Heart right ventricle (tissue), 16 donors: ENCODE measurements at regions not wholly inside any gene's neighbourhood (a gene's known extent, or its start where the extent isn't known, plus 50 kb on each side); places are given as distances from the start of the nearest gene placed in this dataset.

Experiments
- ATAC-seq, 8 donors: fragments of 200-7000 bp; cut with Tn5 transposase; one replicate each; pipeline ENCODE4 v1.9.1; 2020; ENCODE audit warnings: mild to moderate bottlenecking in 8 of 8, moderate library complexity in 8 of 8, moderate number of reproducible peaks in 1 of 8
- DNase-seq, 2 donors: peaks; one replicate each; pipeline ENCODE4 v3.0.0-alpha.2; 2020
- H3K27ac ChIP-seq, 10 donors: fragments of 200-600 bp; sonication (generic) in 2 of 10; one replicate each; pipeline versions ENCODE4 v1.5.0 to v1.8.0; 2020 to 2022; ENCODE audit warnings: mild to moderate bottlenecking in 3 of 10
- H3K27me3 ChIP-seq, 7 donors: fragments of 200-600 bp; one replicate each; pipeline ENCODE4 v1.8.0; 2021 to 2022; ENCODE audit warnings: mild to moderate bottlenecking in 2 of 7
- H3K36me3 ChIP-seq, 9 donors: fragments of 200-600 bp; sonication (generic) in 1 of 9; one replicate each; pipeline versions ENCODE4 v1.5.0 to v1.8.0; 2020 to 2022; ENCODE audit warnings: mild to moderate bottlenecking in 2 of 9
- H3K4me1 ChIP-seq, 9 donors: fragments of 200-600 bp; sonication (generic) in 1 of 9; one replicate each; pipeline versions ENCODE4 v1.5.0 to v1.8.0; 2020 to 2022; ENCODE audit warnings: mild to moderate bottlenecking in 4 of 9
- H3K4me3 ChIP-seq, 10 donors: fragments of 200-600 bp; sonication (generic) in 2 of 10; one replicate each; pipeline versions ENCODE4 v1.5.0 to v1.8.0; 2020 to 2022; ENCODE audit warnings: mild to moderate bottlenecking in 7 of 10, moderate library complexity in 2 of 10
- H3K9me3 ChIP-seq, 11 donors: fragments of 200-600 bp in 10 of 11; sonication (generic) in 2 of 11; one replicate each; pipeline versions ENCODE4 v1.5.0 to v1.8.0; 2013 to 2022; ENCODE audit warnings: mild to moderate bottlenecking in 2 of 11, control low read depth in 1 of 11, moderate library complexity in 1 of 11
- CTCF ChIP-seq, 9 donors: fragments of 200-600 bp; sonication (generic) in 2 of 9; IDR thresholded peaks; one replicate each; pipeline versions ENCODE4 v1.5.0 to v1.8.0; 2021 to 2022; ENCODE audit warnings: antibody characterized with exemption in 9 of 9, mild to moderate bottlenecking in 5 of 9, moderate library complexity in 1 of 9
- WGBS, 2 donors: extraction: QIAGEN DNeasy Blood & Tissue Kit; methylation state at CpG; one replicate each; pipeline ENCODE4 v1.1.7; 2013; ENCODE audit warnings: inconsistent platforms in 1 of 2; 5-methylcytosine and 5-hydroxymethylcytosine counted together
- intact Hi-C, 10 donors: fragments of 100-400 bp; cut with DNase I; formaldehyde crosslinking; loops; one replicate each; pipeline versions ENCODE4 v1.11.1 to v1.14.2; 2022
- donor health status: Arrhythmogenic right ventricular cardiomyopathy.
- donor health status: ischemic (EF 13 %, LVEDD 7.1; RV severe dilation, severe dysfunction).
- donor health status: healthy with polysubstance abuse.
- donor health status: DM: no; HTN: yes; CAD: no.
- donor health status: DM: no; HTN: no; CAD: no.
- donor health status: ischemic (EF 25% LVEDD 6.9; RV normal size, moderate dysfunction).
- donor health status: ischemic (EF 25% LVEDD 5.7; RV mildly dilated, moderate dysfunction).
- donor health status: healthy.
- donor health status: DM: yes; HTN: yes; CAD: no.
- donor health status: Ischemic cardiomyopathy.
- donor health status: ischemic (EF 35%, LVEDD 5.7; RV mildly dilated, moderate dysfunction).
- donor health status: nonischemic (EF 11% LVEDD 7.7; RV severe dilation, severe dysfunction).
- donor health status: DM: yes; HTN: yes; CAD: no.
- donor health status: PGD.
- donor health status: ischemic (EF 29% LVEDD 5.4; RV normal size, mild dysfunction).
- donor health status: nonischemic (EF 23%, LVEDD 6.1; RV moderate dilation, normal function).

DNA sequence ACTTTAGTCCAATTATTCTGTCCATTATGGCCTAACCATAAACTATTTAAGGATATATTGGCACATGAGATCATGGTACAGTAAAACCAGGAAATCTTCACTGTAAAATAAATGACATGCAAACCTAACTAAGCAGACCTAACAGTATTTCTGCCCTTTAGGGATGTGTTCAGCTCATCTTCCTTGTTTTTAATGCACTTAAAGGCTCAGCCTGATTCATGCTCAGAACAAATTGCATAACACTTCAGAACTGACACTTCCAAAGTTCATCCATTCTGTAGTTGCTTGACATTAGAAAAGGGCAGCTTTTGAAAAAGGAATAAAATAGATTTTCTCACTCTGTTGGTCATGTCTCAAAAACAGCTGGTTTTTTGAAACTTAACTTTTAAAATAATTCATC lies 708.5 kb downstream of the C12orf50 start:
- TF ChIP-seq CTCF (IDR thresholded peaks at IDR 0.05): no peak
- intact Hi-C loops: no loop called here
- Histone ChIP-seq H3K27me3 (no peaks in the 10 kb centered on the region), H3K4me3 (no peak overlapping the region), H3K27ac (no peak overlapping the region), H3K4me1 (peaks cover 0 to 16% (median 3%) of the 10 kb centered on the region in 9 donors), H3K36me3 (no peaks in the 10 kb centered on the region), H3K9me3 (no peaks in the 10 kb centered on the region)
- DNase-seq: no peak
- no peak for ATAC-seq

DNA sequence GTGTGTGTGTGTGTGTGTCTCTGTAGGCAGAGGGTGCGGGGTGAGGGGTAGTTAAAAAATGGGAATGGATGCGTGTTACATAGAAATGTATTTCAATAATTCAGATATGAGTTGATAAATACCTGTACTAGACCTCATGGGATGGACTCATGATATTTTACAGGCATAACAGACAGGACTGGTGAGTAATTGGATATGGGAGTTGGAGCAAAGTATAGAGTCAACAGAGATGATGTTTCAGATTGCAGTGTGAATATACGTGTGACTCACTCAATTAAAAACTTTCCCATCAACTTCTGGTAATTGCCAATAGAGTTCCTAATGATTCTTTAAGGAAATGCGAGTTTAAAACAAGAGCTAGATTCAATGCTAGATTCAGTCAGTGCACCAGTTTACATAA lies 711.9 kb downstream of the C12orf50 start:
- no peak overlapping the region for H3K4me3 ChIP-seq
- H3K9me3 ChIP-seq: no peaks in the 10 kb centered on the region
- no peak overlapping the region for H3K27ac ChIP-seq
- no peaks in the 10 kb centered on the region for H3K27me3 ChIP-seq
- H3K36me3 ChIP-seq: no peaks in the 10 kb centered on the region
- intact Hi-C loops: no loop called here
- no peak for DNase-seq
- peaks cover 0 to 11% (median 0%) of the 10 kb centered on the region in 9 donors for H3K4me1 ChIP-seq
- TF ChIP-seq CTCF (IDR thresholded peaks at IDR 0.05): no peak
- ATAC-seq: no peak
- WGBS, 2 donors: 86 to 91% methylated on average over 4 of the region's 4 CpGs

- intact Hi-C loops: no loop called here
- no peaks in the 10 kb centered on the region for H3K27me3 ChIP-seq
- TF ChIP-seq CTCF (IDR thresholded peaks at IDR 0.05): no peak
- H3K9me3 ChIP-seq: no peaks in the 10 kb centered on the region
- WGBS, 2 donors: 68 to 85% methylated on average over 1 of the region's 1 CpG
- ATAC-seq: peak in 2 of 8 donors; percentile 39 to 67
- no peaks in the 10 kb centered on the region for H3K36me3 ChIP-seq
- peak overlapping the region in 2 of 10 donors; percentile 17 to 54 for H3K27ac ChIP-seq
- peaks cover 0 to 26% (median 4%) of the 10 kb centered on the region in 9 donors for H3K4me1 ChIP-seq
- H3K4me3 ChIP-seq: no peak overlapping the region
- no peak for DNase-seq
Measured at GRCh38 chr12:87311206-87311605, 718.0 kb downstream of the C12orf50 start.

GRCh38 chr12:87310126-87310525 lies 719.1 kb downstream of the C12orf50 start:
- no peak overlapping the region for H3K4me3 ChIP-seq
- TF ChIP-seq CTCF (IDR thresholded peaks at IDR 0.05): no peak
- H3K27ac ChIP-seq: peak overlapping the region in 1 of 10 donors; percentile 41
- intact Hi-C loops: no loop called here
- H3K4me1 ChIP-seq: peaks cover 0 to 26% (median 4%) of the 10 kb centered on the region in 9 donors
- ATAC-seq: no peak
- WGBS, 2 donors: 72 to 89% methylated on average over 1 of the region's 1 CpG
- H3K36me3 ChIP-seq: no peaks in the 10 kb centered on the region
- no peaks in the 10 kb centered on the region for H3K9me3 ChIP-seq
- H3K27me3 ChIP-seq: no peaks in the 10 kb centered on the region
- no peak for DNase-seq

DNA sequence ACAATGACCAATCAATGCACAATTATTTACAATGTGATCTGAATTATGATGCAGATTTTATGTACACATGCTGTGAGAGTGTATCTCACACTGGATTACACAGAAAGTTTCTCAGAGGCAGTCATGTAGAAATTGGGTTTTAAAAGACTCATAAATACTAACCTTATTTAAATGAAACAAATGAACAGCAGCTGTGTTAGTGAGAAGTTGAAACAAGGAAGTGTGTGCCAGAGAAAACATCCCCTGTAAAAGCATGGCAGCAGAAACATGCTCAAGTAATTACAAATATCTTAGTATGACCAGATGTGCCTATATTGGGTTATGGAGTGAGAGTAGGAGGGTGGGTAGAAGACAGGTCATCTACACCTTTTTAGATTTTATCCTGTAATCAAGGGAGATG lies 723.7 kb downstream of the C12orf50 start:
- no peaks in the 10 kb centered on the region for H3K27me3 ChIP-seq
- no peak for ATAC-seq
- H3K9me3 ChIP-seq: no peaks in the 10 kb centered on the region
- H3K27ac ChIP-seq: no peak overlapping the region
- no peak for TF ChIP-seq CTCF (IDR thresholded peaks at IDR 0.05)
- intact Hi-C loops: no loop called here
- no peak overlapping the region for H3K4me3 ChIP-seq
- no peak for DNase-seq
- peaks cover 0 to 4% (median 0%) of the 10 kb centered on the region in 9 donors for H3K4me1 ChIP-seq
- no peaks in the 10 kb centered on the region for H3K36me3 ChIP-seq
